ENCODE measurements at regions not wholly inside any gene's neighbourhood (a gene's known extent, or its start where the extent isn't known, plus 50 kb on each side); places are given as distances from the start of the nearest gene placed in this dataset.

DNA sequence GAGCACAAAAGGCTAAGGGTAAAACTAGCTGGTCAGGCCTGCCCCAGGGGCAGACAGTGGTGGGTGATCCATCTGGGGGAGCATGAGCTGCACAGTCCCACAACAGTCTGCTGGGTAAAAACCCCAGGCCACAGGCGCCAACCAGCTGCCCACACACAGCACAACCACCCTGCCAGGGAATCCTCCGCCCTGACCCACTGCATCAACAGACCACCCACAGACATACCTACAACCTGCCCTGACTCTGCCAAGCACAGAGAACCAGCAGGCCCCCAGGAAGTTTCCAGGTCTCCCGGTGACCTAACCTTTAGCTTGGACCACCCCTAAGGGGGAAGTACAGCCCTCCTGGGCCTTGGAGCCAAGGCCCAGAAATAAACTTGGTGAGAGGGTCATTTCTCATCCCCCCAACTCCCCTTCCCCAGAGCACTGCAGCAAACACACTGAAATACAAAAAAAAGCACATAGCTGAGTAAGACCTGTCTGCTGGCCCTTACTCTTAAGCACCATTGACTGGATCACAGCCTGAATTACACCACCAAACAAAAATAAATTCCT is 118.3 kb upstream of the CAB39 start:
- TF ChIP-seq, protein P1, sequence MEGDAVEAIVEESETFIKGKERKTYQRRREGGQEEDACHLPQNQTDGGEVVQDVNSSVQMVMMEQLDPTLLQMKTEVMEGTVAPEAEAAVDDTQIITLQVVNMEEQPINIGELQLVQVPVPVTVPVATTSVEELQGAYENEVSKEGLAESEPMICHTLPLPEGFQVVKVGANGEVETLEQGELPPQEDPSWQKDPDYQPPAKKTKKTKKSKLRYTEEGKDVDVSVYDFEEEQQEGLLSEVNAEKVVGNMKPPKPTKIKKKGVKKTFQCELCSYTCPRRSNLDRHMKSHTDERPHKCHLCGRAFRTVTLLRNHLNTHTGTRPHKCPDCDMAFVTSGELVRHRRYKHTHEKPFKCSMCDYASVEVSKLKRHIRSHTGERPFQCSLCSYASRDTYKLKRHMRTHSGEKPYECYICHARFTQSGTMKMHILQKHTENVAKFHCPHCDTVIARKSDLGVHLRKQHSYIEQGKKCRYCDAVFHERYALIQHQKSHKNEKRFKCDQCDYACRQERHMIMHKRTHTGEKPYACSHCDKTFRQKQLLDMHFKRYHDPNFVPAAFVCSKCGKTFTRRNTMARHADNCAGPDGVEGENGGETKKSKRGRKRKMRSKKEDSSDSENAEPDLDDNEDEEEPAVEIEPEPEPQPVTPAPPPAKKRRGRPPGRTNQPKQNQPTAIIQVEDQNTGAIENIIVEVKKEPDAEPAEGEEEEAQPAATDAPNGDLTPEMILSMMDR (IDR thresholded peaks at IDR 0.05): no peak
- no peak for TF ChIP-seq POLR2A (IDR thresholded peaks at IDR 0.05)

All from heart left ventricle (tissue), 13 donors.